ENCODE measurements at regions not wholly inside any gene's neighbourhood (a gene's known extent, or its start where the extent isn't known, plus 50 kb on each side); places are given as distances from the start of the nearest gene placed in this dataset.

DNA sequence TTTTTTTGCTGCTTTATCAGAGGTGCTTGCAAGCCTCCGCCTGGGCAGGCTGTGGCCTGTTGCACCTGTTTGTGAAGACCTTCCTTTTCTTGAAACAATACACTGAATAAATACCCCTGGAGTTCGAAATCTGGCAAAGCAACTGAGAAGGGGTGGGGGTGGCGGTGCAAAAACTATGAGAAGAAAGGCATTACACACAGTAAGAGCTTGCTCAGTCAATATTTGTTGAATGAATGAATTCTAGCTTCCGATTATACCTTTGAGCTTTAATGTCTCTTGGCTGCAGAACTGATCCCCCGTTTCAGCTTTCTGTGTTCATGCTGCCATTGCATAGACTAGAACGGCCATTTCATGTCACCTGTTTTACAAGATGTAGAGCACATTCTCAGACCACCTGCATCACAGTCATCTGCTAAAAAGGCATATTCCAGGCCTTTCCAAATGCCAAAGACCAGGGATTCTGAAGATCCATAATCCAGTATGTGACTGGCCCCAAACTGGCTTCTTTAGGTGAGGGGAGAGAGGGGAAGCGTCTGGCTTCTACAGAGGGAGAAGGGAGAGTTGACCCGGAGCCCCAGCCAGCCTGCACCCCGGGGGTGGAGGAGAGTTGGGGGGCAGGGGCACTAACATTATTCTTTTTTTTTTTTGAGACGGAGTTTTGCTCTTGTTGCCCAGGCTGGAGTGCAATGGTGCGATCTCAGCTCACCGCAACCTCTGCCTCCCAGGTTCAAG lies 111.5 kb downstream of the ETS2 start:
- TF ChIP-seq POLR2A (IDR thresholded peaks at IDR 0.05; ENCODE audit: low read depth, low read length), result no peak
- DNase-seq (ENCODE audit: insufficient read length, low spot score) (no peak), FAIRE-seq (no peak)

DNA sequence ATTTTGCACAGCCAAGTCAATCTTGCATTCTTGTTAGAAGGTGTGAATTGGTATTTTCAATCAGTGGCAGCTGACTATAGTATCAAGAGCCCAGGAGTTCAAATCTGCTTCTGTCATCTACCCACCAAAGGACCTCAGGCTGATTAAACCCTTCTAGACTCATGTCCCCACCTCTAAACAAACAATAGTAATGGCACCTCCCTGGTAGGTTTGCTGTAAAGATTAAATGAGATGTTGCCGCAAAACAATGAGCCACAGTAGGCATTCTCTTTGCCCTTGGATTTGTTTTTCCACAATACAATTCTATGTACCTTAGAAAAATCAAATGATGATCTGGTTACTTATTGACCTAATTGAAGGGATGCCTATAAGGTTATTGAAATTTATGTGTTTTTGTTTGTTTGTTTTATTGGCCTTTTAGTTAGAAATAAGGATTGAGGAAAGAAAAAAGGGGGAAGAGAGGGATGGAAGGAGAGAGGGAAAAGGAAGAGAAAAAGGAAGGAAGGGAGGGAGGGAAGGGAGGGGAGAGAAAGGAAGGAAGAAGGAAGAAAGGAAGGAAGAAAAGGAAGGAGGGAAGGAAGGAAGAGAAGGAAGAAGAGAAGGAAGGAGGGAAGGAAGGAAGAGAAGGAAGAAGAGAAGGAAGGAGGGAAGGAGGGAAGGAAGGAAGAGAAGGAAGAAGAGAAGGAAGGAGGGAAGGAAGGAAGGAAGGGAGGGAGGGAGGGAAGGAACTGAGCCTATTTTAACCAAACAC lies 110.7 kb downstream of the ETS2 start:
- no peak for TF ChIP-seq POLR2A (IDR thresholded peaks at IDR 0.05; ENCODE audit: low read depth, low read length)
- FAIRE-seq (no peak), DNase-seq (ENCODE audit: insufficient read length, low spot score) (no peak)

DNA sequence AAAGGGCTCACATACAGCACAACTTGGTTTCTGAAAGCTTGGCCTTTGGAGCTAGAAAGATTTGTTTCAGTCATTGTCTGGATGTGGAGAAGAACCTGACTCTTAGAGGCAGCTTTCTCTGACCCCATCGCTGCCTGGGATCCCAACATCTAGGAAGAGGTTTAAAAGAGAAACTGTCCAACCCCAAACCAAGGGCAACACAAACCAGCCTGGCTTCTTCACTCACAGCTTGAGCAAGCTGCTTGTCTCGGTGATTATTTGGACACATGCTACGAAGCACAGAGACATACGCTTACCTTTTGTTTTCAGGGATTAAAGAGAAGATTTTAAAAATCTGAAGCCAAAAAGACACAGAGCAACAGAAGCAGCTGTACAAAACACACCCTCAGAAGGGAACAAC lies 109.8 kb downstream of the ETS2 start:
- FAIRE-seq, result no peak
- TF ChIP-seq POLR2A (IDR thresholded peaks at IDR 0.05; ENCODE audit: low read depth, low read length), result no peak
- no peak for DNase-seq (ENCODE audit: insufficient read length, low spot score)

DNA sequence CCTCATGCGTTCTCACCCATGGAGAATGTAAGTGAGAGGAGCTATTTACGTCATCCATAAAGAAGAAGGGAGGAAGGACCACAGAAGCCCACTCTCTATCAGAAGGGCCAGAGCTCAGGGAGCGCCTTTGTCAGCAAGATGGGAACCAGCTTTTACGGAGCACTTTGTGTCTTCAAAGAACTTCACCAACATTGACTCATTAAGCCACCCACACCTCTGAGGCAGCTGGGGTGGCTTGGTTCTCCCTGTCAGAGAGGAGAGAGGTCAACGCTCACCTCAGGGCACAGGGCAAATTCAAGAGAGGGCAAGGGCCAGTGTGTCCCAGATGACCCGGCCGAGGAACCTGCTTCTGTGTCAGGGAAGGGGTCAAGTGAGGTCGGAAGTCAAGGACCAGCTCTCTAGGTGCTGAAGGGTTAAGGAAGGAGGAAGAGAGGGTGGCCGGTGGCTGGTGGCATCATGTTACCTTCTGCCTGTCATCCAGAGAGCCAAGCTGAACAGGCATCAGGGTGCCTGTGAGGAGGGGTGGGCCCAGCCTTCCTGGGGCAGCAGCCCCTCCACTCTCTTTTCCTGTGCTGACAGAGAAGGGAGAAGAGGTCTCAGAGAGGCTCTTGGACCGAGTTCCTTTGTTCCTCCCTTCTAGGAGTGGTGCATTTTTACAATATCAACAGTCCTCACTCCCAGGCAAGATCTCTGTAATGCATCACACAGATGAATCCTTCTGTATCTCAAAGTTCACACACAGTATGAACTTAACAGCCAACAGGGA lies 109.0 kb downstream of the ETS2 start:
- DNase-seq (ENCODE audit: insufficient read length, low spot score) (no peak), FAIRE-seq (no peak)
- TF ChIP-seq POLR2A (IDR thresholded peaks at IDR 0.05; ENCODE audit: low read depth, low read length), result no peak

DNA sequence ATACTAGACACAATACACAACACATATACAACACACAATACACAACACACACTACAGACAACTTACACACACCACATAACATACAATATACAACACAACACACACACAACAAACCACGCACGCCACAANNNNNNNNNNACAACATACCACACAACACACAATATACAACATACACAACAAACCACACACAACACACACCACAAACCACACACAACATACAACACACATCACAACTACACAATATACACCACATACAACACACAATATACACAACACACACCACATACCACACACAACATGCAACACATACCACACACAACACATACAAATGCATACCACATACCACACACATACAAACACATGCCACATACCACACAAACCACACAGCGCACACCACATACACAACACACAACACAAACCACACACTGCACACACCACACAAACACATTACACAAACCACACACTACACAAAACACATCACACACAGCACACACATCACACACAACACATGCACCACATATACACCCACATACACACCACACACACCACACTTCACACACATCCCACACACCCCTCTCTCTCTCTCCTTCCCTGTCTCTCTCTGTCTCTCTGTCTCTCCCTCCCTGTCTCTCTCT lies 108.3 kb downstream of the ETS2 start:
- FAIRE-seq (no peak), DNase-seq (ENCODE audit: insufficient read length, low spot score) (no peak)
- no peak for TF ChIP-seq POLR2A (IDR thresholded peaks at IDR 0.05; ENCODE audit: low read depth, low read length)

DNA sequence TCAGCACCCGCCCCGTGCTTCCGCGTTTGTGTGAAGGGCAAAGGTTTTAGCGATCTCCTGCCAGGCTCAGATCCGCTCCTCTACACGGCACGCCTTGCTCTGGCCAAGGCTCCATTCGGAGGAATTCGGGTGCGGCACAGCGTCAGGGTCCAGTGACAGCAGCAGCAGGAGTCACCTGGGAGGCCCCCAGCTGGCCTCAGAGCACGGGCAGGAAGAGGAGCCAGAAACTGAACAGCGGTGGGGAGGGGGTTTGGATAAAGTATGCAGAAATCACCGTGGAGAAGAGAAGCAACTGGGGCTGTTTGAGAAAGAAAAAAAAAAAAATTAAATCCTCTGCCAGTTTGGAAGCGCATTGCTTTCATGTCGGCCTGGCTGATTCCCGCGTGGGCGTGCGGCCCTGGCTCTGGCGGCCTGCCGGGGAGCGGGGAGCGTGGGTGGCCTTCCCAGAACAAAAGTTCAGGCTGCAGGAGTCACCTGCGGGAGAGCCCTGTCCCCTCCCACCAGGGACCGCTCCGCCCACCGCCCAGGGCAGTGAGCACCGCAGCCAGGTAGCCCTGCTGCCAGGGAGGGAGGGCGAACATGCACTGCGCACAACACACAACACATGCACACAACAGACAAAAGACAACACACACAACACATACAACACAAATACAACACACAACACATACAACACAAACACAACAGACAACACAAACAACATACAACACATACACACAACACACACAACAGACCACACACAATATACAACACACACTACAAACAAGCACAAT lies 107.6 kb downstream of the ETS2 start:
- DNase-seq (ENCODE audit: insufficient read length, low spot score) (no peak), FAIRE-seq (no peak)
- no peak for TF ChIP-seq POLR2A (IDR thresholded peaks at IDR 0.05; ENCODE audit: low read depth, low read length)

DNA sequence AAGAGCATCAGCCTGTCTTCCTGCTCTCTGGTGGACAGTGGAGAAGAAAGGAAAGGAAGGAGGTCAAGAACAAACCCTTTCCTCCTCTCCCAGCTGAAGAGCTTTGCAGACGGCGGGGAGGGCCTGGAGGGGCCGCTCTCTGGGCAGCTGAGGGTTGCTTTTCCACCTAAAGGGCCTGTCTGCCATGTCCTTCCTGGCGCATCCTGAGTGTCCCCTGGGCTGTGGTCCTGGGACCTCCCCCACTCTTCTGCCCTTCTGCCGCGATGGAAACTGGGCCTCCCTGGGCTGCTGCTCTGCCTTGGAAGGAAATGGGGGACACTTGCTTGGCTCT lies 107.0 kb downstream of the ETS2 start:
- no peak for TF ChIP-seq POLR2A (IDR thresholded peaks at IDR 0.05; ENCODE audit: low read depth, low read length)
- no peak for DNase-seq (ENCODE audit: insufficient read length, low spot score)
- no peak for FAIRE-seq

DNA sequence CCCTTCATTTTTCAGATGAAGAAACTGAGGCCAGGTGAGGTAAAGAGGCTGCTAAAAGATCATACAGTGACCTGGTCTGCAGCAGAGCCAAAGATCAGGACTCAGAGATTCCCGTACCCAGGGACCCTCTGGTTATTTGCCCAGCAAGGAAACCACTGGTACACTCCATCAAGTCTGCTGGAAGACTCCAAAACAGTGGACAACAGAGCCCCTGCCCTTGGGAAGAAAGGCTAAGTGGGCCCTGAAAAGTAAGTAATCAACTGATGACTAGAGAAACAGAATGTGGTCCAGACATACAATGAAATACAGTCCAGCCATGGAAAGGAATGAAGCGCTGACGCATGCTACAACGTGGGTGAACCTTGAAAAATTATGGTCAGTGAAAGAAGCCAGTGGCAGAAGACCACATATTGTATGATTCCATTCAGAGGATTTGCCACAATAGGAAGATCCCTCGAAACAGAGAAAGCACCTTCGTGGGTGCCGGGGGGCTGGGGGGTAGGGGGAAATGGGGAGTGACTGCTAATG lies 106.4 kb downstream of the ETS2 start:
- FAIRE-seq, result no peak
- no peak for TF ChIP-seq POLR2A (IDR thresholded peaks at IDR 0.05; ENCODE audit: low read depth, low read length)
- DNase-seq (ENCODE audit: insufficient read length, low spot score), result no peak

DNA sequence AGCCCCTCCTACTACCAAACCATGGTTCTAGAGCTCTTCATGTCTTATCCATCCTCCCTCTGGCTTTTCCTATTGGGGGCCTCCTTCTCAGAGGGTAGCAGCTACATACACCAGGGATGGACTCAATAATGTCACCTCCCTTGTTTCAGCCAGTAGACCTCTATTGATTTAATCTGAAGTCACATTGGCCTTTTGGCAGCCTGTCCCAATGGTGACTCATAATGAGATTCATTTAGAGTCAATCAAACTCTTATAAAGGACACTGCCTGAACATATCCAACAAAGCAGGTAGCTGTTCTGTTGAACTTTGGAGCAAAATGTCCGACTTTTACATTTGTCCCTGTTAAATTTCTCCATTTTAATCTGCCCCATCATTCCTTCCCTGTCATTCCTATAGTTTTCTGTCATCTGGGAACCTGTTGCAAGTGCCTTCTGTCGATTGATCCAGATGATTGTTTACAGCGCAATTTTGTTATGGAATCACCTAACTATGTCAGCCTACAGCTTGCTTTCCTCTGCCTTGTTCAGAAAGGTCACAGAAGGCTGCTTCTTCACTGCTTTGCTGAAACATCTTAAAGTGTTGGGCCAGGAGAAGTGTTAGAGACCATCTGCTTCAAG lies 105.9 kb downstream of the ETS2 start:
- no peak for TF ChIP-seq POLR2A (IDR thresholded peaks at IDR 0.05; ENCODE audit: low read depth, low read length)
- DNase-seq (ENCODE audit: insufficient read length, low spot score) (no peak), FAIRE-seq (no peak)

DNA sequence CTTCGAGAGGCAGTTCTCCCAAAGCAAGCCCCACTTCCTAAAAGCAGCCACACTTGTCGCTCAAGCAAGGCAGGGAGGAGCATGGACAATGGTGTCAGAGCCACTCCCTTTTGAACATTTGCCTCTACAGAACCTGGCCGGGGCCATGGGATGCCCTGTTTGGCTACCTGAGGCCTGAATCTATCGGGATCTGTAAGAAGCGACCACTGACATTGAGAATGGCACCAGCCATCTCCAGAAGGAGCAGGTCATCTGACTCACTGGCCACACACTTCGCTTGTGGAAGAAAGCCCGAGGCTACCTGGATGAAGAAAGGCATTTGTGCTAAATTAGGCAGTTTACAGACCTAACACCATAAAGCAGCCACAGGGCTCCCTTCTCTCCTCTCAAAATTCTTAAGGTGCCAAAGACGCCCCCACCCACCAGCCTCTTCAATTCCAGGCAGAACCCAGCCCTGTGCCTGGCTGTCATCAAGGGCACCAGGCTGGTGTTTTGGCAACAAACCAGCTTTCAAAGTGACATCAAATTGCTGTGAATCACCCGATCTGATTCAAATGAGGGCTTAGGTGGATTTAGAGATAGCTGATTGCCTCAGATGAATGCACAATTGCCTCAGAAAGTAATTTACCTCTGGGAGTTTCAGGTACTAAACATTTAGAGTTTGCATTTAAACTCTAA lies 104.8 kb downstream of the ETS2 start:
- DNase-seq (ENCODE audit: insufficient read length, low spot score), result no peak
- no peak for TF ChIP-seq POLR2A (IDR thresholded peaks at IDR 0.05; ENCODE audit: low read depth, low read length)
- no peak for FAIRE-seq

DNA sequence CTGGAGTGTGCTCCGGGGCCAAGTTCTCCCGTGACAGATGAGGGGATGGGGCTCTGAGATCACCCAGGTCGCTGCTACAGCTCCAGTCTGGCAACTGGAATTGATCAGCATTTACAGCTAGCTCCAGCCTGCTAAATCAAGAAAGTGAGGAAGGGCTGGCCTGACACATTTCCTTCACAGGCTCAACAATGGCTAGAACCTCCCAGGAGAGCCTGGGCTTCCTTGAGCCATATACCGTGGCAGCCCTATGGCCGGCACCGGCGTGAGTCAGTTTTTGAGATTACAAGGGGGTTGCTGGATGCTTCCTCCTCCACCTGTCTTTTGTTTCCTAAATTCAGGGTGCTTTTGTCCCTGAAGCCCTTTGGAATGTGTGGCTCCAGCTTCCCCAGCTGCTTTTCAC lies 104.2 kb downstream of the ETS2 start:
- FAIRE-seq (no peak), DNase-seq (ENCODE audit: insufficient read length, low spot score) (no peak)
- no peak for TF ChIP-seq POLR2A (IDR thresholded peaks at IDR 0.05; ENCODE audit: low read depth, low read length)

DNA sequence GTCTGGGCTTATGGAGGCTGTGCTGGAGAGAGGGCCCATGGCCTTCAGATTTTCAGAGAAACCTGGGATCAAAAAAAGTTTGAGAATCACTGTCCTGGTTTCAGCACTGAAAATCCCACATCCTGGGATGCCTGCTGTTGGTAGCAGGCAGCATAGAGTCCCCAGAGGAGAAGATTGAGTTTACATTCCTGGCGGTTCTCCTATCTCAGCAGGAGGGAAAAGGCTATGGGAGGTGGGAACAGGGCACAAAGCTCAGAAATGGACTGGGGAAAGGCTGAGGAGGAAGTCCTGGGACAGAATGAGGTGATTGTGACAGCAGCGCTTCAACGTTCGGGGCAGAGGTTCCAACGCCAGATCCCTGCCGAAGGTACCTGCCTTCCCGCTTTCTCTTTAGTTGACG lies 103.4 kb downstream of the ETS2 start:
- DNase-seq (ENCODE audit: insufficient read length, low spot score) (no peak), FAIRE-seq (no peak)
- TF ChIP-seq POLR2A (IDR thresholded peaks at IDR 0.05; ENCODE audit: low read depth, low read length), result no peak
